SK-N-SH treated with all-trans-retinoic acid at 6 μM for 48 hours (cell line): ENCODE measurements at regions not wholly inside any gene's neighbourhood (a gene's known extent, or its start where the extent isn't known, plus 50 kb on each side); places are given as distances from the start of the nearest gene placed in this dataset.

Experiments used
- ATAC-seq: fragments of 200-7000 bp; cut with Tn5 transposase; 3 replicates; pipeline ENCODE4 v1.9.1; 2020; ENCODE audit warnings: mild to moderate bottlenecking, moderate library complexity
- ARNTL ChIP-seq: fragments of 450-650 bp; formaldehyde crosslinking; IDR thresholded peaks from 2 replicates; pipeline ENCODE4 v1.5.0; 2020; ENCODE audit warnings: low read depth, mild to moderate bottlenecking, moderate library complexity, borderline replicate concordance
- BACH2 ChIP-seq: fragments of 250-450 bp; sonication (Bioruptor Pico); IDR thresholded peaks from 2 replicates; pipeline ENCODE4 v1.9.0; 2021; ENCODE audit warnings: mild to moderate bottlenecking, borderline replicate concordance
- CSRNP3 ChIP-seq: fragments of 250-450 bp; sonication (Bioruptor Pico); IDR thresholded peaks from 2 replicates; pipeline ENCODE4 v1.5.1; 2021; ENCODE audit warnings: mild to moderate bottlenecking, moderate library complexity
- ESRRG ChIP-seq: fragments of 250-450 bp; sonication (Bioruptor Pico); IDR thresholded peaks from 2 replicates; pipeline ENCODE4 v1.6.1; 2021; ENCODE audit warnings: mild to moderate bottlenecking
- GLIS3 ChIP-seq: fragments of 250-450 bp; sonication (Bioruptor Pico); IDR thresholded peaks from 2 replicates; pipeline ENCODE4 v1.5.0; 2020; ENCODE audit warnings: mild to moderate bottlenecking, moderate library complexity
- ISL1 ChIP-seq: fragments of 250-450 bp; sonication (Bioruptor Pico); IDR thresholded peaks from 2 replicates; pipeline ENCODE4 v2.1.2; 2022; ENCODE audit warnings: mild to moderate bottlenecking, moderate library complexity
- OSR1 ChIP-seq: fragments of 250-450 bp; sonication (Bioruptor Pico); IDR thresholded peaks from 2 replicates; pipeline ENCODE4 v1.8.0; 2022; ENCODE audit warnings: moderate library complexity, mild to moderate bottlenecking, inconsistent platforms
- PATZ1 ChIP-seq: fragments of 250-450 bp; sonication (Bioruptor Pico); IDR thresholded peaks from 2 replicates; pipeline ENCODE4 v1.8.0; 2020; ENCODE audit warnings: mild to moderate bottlenecking, moderate library complexity, borderline replicate concordance
- POU6F1 ChIP-seq: fragments of 250-450 bp; sonication (Bioruptor Pico); IDR thresholded peaks from 2 replicates; pipeline ENCODE4 v1.8.0; 2021; ENCODE audit warnings: low read depth, mild to moderate bottlenecking, moderate library complexity, borderline replicate concordance
- PPARA ChIP-seq: fragments of 250-450 bp; sonication (Bioruptor Pico); IDR thresholded peaks from 2 replicates; pipeline ENCODE4 v1.5.0; 2020; ENCODE audit warnings: mild to moderate bottlenecking, borderline replicate concordance
- RARB ChIP-seq: fragments of 250-450 bp; sonication (Bioruptor Pico); IDR thresholded peaks from 2 replicates; pipeline ENCODE4 v1.8.0; 2021; ENCODE audit warnings: mild to moderate bottlenecking, moderate library complexity
- SNAI2 ChIP-seq: fragments of 250-450 bp; sonication (Bioruptor Pico); IDR thresholded peaks from 2 replicates; pipeline ENCODE4 v1.5.0; 2020; ENCODE audit warnings: mild to moderate bottlenecking, moderate library complexity
- TCF4 ChIP-seq: fragments of 250-450 bp; sonication (Bioruptor Pico); IDR thresholded peaks from 2 replicates; pipeline ENCODE4 v1.8.0; 2021; ENCODE audit warnings: mild to moderate bottlenecking, moderate library complexity, borderline replicate concordance
- TOX ChIP-seq: fragments of 250-450 bp; sonication (Bioruptor Pico); IDR thresholded peaks from 2 replicates; pipeline ENCODE4 v1.8.0; 2021; ENCODE audit warnings: mild to moderate bottlenecking, moderate library complexity, borderline replicate concordance
- TSHZ2 ChIP-seq: fragments of 250-450 bp; sonication (Bioruptor Pico); IDR thresholded peaks from 2 replicates; pipeline ENCODE4 v1.5.0; 2020; ENCODE audit warnings: mild to moderate bottlenecking, moderate library complexity
- ZC3H10 ChIP-seq: fragments of 250-450 bp; sonication (Bioruptor Pico); IDR thresholded peaks from 2 replicates; pipeline ENCODE4 v1.5.1; 2021; ENCODE audit warnings: mild to moderate bottlenecking, moderate library complexity
- ZFP3 ChIP-seq: fragments of 250-450 bp; sonication (Bioruptor Pico); IDR thresholded peaks from 2 replicates; pipeline ENCODE4 v1.5.0; 2020; ENCODE audit warnings: mild to moderate bottlenecking, moderate library complexity
- ZFP30 ChIP-seq: fragments of 450-650 bp; formaldehyde crosslinking; IDR thresholded peaks from 2 replicates; pipeline ENCODE4 v1.5.0; 2022; ENCODE audit warnings: mild to moderate bottlenecking, moderate library complexity
- ZNF70 ChIP-seq: fragments of 450-650 bp; formaldehyde crosslinking; IDR thresholded peaks from 2 replicates; pipeline ENCODE4 v1.5.0; 2020; ENCODE audit warnings: mild to moderate bottlenecking, moderate library complexity

GRCh38 chr20:57922706-57923105 lies 212.9 kb upstream of the PMEPA1 start (continued):
- no peak for TF ChIP-seq PATZ1 (CRISPR knock-in tag)

GRCh38 chr20:57922083-57922482 lies 212.3 kb upstream of the PMEPA1 start:
- ATAC-seq: no peak
- TF ChIP-seq BACH2 (no peak), SNAI2 (CRISPR knock-in tag) (no peak), PATZ1 (CRISPR knock-in tag) (no peak), POU6F1 (CRISPR knock-in tag) (no peak), OSR1 (CRISPR knock-in tag) (no peak), TCF4 (CRISPR knock-in tag) (no peak), GLIS3 (no peak), PPARA (CRISPR knock-in tag) (no peak), ISL1 (CRISPR knock-in tag) (no peak), ZC3H10 (CRISPR knock-in tag) (no peak), TSHZ2 (CRISPR knock-in tag) (no peak), RARB (no peak), ZFP3 (CRISPR knock-in tag) (no peak), ZNF70 (CRISPR knock-in tag) (no peak), TOX (no peak), ZFP30 (CRISPR knock-in tag) (no peak)

GRCh38 chr20:57921676-57922075 lies 211.9 kb upstream of the PMEPA1 start:
- TF ChIP-seq POU6F1 (CRISPR knock-in tag): no peak
- TF ChIP-seq ZFP3 (CRISPR knock-in tag): no peak
- TF ChIP-seq ESRRG: no peak
- no peak for TF ChIP-seq TCF4 (CRISPR knock-in tag)
- TF ChIP-seq SNAI2 (CRISPR knock-in tag): no peak
- TF ChIP-seq ARNTL (CRISPR knock-in tag): no peak
- no peak for TF ChIP-seq ZNF70 (CRISPR knock-in tag)
- no peak for TF ChIP-seq TOX
- TF ChIP-seq ZFP30 (CRISPR knock-in tag): no peak
- no peak for TF ChIP-seq CSRNP3 (CRISPR knock-in tag)
- TF ChIP-seq ISL1 (CRISPR knock-in tag): no peak
- no peak for ATAC-seq
